ENCODE measurements at regions not wholly inside any gene's neighbourhood (a gene's known extent, or its start where the extent isn't known, plus 50 kb on each side); places are given as distances from the start of the nearest gene placed in this dataset.

DNA sequence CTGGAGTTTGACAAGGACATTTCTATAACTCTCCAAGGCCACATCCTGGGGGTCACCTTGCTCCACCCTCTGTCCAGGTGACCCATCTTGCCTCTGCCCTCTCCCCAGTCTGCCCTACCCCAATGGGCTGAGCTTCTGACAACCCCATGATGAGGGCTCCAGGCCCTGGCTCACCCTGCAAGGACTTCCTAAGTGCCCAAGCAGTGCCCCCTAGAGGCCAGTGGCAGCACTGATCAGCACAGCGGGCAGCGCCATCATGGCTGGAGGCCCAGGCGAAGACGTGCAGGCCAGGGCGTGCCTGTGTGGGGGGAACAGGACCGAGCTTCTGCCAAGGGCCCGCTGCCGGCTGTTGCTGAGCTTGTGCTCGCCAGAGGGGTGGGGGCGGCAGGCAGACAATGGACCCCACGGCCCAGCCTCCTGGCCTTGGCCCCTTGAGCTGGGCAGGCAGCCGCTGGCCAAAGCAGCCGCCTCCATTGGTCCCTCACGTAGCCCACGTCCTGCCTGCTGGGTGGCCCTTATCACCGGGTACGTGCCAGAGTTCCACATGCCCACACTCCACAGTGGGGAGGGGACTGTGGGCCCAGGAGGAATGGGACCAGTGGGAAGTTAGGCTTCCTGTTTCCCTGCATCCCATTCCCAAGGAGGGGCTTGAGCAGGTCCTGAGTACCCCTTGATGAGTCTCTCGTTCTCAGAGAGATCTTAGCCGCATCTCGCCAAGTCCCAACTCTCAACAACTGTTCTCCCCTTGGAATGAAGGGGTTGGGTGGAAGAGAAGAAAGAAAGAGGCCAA, 64.3 kb downstream of the MRPL14 start:
- no peak for TF ChIP-seq FOXM1 (IDR thresholded peaks at IDR 0.05; ENCODE audit: borderline replicate concordance)
- TF ChIP-seq BHLHE40 (IDR thresholded peaks at IDR 0.05; ENCODE audit: borderline replicate concordance) = no peak
- no peak for TF ChIP-seq SP1 (IDR thresholded peaks at IDR 0.05)
- no peak for TF ChIP-seq LEF1 (IDR thresholded peaks at IDR 0.05; ENCODE audit: borderline replicate concordance)
